ENCODE measurements at regions not wholly inside any gene's neighbourhood (a gene's known extent, or its start where the extent isn't known, plus 50 kb on each side); places are given as distances from the start of the nearest gene placed in this dataset.
A peak's percentile ranks its signal among the peaks of the same experiment; 100 is the strongest.

DNA sequence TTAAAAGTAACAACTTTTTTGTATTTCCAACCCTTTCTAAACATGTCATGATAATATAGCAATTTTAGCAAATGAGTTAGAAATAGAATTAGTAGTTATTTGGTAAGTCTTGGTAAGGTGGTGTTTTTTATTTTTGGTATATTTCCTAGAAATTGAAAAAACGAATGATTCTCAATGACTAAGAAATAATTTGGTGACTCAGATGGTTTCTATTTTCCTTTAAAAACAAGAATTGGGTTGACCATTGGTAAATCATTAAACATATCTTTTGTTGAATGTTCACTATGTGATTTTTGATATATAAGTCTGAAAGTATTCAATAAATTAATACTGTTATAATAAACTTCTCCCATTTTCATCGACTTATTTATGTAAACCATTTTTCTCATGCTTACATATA is 206.2 kb upstream of the BANK1 start:
- no peak for DNase-seq (ENCODE audit: low read depth)

DNA sequence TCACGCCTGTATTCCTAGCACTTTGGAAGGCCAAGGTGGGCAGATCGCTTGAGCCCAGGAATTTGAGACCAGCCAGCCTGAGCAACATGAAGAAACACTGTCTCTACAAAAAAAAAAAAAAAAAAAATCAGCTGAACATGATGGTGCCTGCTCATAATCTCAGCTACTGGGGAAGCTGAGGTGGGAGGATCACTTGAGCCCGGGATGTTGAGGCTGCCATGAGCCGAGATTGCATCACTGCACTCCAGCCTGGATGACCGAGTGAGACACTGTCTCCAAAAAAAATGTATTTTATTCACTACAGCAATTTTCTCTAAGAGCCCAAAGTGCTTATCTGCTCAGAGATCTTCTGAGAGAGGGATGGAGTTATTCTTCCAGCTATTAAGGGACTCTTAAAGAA is 215.8 kb upstream of the PPP3CA start:
- DNase-seq (ENCODE audit: low read depth) = no peak

DNA sequence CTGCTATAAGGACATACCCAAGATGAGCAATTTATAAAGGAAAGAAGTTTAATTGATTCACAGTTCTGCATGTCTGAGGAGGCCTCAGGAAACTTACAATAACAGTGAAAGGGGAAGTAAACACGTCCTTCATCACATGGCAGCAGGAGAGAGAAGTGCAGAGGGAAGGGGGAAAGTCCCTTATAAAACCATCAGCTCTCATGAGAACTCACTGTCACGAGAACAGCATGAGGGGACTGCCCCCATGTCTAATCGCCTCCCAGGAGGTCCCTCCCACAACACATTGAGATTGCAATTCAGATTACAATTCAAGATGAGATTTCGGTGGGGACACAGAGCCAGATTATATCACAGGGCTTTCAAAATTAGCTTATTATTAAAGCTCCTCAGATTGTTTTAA is 209.5 kb upstream of the PPP3CA start:
- peak; percentile 6 for DNase-seq (ENCODE audit: low read depth)

DNA sequence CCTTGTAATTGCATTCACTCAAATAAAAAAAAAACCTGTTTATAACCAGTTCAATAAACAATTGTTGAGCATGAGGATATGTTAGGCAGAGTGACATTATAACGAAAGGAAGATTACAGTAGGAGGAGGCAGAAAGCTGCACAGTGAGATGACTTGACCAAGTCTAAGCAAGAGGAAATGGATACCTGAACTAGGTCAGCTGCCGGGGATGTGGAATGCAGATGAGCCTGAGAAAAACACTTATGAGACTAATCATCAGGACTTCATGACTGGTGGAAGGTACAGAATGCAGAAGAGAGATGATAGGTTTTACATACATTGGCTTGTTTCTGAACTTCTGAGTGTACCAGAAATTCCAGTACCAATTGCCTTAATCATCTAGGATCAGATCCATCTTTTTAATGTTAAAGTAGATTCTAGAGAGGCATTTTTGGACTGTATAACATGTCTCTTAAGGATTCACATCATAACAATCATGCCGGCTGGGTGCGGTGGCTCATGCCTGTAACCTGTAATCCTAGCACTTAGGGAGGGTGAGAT is 208.1 kb upstream of the PPP3CA start:
- DNase-seq (ENCODE audit: low read depth) = no peak

DNA sequence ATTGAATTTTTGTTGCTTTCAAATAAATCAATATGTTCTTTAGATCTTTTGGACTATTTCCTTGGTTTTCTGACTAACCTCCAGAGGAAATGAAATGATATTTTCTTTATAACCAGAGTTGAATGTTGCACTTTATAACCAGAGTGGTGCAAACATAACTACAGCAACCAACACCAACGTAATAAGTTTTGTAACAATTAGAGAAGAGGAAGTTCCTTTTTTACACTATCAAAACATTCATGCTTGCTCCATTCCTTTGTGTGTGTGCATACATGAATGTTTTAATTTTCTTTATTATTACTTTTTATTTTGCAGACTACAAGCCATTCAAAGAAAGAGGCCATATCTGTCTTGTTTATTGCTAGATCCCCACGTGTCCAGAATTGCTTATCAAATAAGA is 193.0 kb upstream of the PPP3CA start:
- no peak for DNase-seq (ENCODE audit: low read depth)

DNA sequence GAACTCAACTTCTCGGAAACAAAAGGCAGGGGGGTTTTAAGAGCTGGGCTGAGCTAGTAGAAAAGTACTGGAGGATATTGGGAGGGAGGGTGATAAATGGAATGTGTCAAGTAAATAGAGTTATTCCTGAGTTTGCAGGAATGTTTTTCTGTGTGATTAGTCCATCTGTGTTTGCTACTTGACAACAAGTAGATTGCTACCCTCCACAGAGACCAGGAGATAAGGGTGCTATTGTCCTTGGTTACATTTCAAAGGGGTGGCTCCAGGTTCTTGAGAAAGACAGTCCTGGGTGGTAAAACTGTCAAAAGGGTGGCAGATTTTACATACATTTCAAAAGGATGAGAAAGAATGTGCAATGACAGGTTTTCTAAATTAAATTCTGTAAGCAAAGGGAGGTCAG is 181.2 kb upstream of the PPP3CA start:
- DNase-seq (ENCODE audit: low read depth) = no peak

DNA sequence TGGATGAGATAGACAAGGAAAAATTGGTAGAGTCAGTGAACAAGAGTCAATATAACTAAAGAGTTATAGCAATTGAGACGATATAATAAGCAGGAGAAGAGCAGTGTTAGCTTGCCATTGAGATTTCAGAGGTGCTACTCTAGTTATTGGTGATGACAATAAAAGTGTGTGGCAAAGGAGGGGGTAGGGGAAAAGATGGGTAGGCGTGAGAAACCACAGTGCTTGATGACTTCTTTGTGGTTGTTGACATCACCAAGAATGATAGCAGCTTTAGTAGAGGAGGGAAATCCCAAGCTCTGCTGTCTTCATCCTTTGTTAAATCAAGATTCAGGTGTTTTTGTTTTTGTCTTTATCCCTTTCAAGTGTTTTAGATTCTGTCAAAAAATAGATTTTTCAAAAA is 179.9 kb upstream of the PPP3CA start:
- peak; percentile 66 for DNase-seq (ENCODE audit: low read depth)

DNA sequence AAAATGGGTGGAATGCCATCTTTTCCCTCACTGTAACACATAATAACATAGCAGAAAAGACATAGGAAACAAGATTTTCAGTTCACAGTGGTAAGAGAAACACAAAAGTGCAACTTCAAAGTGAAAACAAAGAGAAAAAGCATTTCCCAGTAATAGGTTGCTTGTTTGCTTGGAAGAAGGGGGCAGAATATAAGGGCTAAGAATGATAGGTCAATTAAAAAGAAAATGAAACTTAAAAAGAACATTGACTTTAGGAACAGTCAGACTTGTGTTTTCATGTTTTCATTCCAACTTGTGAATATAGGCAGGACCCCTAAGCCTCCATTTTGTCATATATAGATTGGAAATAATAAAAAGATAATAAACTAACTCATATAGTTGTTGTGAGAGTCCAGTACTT is 168.2 kb upstream of the PPP3CA start:
- no peak for DNase-seq (ENCODE audit: low read depth)

DNA sequence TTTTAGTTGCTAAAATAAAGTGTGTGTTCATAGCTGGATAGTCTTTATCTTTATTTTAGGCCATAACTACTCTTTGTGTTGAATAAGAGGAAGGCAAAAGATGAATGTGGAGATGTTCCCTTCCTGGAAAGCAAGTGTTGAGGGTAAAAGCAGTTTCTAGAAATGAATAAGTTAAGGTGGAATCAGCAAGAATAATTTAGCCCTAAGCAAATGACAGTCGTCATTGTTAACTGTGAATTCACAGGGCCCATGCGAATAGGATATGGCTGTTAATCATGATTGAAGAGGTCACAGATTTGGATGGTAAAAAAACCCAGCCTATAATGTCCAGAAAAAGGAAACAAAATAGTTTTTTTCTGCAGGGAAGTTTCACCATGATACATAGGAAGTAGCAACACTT is 167.8 kb upstream of the PPP3CA start:
- DNase-seq (ENCODE audit: low read depth) = no peak

DNA sequence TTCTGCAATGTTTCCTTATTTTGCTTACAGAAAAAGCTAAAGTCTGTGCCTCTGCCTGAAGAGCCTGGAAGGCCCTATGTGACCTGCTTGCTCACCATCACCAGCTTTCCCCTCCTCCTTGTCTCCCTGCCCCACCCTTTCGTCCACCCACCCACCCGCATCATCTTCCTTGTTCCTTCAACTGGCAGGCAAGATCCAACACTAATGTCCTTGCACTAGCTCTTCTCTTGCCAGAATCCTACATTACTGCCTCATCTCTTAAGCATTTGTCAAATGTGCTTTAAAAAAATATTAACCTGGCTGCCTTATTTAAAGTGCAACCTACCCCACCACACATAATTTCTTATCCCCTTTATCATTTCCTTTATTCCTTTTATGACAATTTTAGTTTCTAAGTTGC is 165.1 kb upstream of the PPP3CA start:
- DNase-seq (ENCODE audit: low read depth) = no peak

DNA sequence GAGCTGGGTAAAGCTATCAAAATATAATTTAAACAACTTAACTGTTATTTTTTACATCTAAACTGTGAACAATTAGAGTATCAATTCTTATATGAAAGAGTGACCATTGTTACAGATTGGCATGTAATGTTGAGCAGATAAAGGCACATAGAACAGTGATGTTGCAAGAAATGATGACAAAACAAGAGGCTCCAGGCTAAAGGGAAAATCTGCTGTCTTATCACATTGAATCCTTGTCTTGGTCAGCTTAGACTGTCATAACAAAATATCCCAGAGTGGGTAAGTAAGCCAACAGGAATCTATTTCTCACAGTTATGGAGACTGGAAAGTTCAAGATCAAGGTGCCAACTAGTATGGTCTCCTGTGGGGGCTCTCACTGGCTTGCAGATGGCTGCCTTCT is 154.1 kb upstream of the PPP3CA start:
- DNase-seq (ENCODE audit: low read depth) = no peak

DNA sequence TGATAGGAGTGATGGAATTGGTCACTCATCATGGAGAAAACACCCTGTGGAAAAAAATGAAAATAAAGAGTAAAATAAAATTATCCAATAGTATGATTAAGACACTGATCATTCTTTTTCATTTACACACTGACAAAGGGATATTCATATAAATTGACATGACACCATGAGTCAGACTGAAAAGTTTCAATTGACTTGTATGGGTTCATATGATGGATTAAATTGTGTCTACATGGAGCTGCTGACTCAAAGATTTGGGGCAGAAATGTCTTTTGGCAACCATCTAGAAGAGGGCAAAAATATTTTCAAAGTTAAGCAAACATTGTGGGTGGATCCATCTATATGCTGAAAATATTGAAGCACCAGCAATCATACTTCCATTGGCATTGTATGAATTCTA is 153.4 kb upstream of the PPP3CA start:
- no peak for DNase-seq (ENCODE audit: low read depth)

DNA sequence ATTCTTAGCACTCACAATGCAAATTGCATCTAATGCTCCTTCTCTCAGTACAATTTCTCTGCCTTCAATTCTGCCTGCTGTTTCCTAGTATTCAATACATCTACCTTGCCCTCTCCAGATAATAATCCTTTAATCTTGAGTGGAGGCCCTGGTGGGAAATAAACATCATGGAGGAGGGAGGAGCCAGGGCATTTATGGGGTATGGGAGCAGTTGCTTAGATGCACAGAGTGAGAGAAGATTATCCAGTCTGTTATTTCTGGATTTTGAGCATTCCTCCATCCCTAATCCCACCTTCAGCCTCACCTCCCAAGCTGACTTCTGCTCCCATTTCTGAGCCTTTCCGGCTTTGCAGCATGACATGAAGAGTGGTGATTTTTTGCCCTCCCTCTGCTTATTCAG is 127.9 kb upstream of the PPP3CA start:
- DNase-seq (ENCODE audit: low read depth) = no peak

DNA sequence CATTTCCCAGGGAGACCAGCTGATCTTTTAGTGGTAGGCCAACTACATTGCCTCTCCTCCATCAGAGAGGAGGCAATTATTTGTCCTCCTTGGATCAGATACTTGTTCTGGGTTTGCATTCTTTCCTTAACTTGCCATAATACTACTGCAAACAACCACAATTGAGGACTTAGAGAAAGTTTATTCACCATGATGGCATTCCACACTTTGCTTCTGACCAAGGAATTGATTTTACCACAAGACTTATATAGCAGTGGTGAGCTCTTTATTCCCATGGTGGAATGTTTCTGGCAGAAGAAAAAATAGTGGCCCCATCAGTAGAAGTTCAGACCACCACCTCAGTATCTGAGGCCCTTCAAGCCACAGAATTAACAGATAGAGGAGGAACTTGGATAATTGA is 123.9 kb upstream of the PPP3CA start:
- DNase-seq (ENCODE audit: low read depth) = no peak

DNA sequence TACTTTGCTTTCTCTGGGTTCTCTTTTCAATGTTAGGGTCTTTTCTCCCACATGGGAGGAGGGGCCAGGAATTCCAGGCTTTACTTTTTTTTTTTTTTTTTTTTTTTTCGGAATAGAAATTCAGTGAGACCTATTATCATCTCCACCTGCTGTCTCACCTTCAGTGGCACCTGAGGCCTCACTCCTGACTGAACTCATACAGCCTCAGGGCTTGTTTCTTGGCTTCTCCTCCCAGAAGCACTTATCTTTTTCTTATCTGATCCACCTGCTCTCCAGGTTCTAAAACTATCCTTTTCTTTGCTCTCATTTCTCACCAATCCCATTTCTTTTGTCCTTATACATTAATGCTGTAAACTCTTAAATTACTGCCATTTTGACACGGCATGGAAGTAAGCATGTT is 117.3 kb upstream of the PPP3CA start:
- no peak for DNase-seq (ENCODE audit: low read depth)

DNA sequence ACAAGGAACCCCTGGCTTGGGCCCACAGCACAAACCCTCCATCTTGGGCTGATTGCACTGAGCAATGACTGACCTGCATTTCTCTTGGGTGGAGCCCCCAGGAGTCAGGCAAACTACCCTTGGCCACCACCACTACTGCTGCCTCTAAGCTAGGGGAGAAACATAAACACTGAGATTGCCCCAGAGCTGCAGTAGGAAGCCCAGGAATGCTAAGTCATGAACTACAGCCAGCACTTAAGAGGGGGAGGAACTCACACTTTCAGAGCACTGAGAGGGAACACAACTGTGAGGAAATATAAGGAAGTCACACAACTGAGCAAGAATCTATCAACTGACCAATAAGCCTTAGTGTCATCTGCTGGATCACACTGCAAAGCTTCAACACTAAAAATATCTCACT is 111.6 kb upstream of the PPP3CA start:
- DNase-seq (ENCODE audit: low read depth) = no peak

DNA sequence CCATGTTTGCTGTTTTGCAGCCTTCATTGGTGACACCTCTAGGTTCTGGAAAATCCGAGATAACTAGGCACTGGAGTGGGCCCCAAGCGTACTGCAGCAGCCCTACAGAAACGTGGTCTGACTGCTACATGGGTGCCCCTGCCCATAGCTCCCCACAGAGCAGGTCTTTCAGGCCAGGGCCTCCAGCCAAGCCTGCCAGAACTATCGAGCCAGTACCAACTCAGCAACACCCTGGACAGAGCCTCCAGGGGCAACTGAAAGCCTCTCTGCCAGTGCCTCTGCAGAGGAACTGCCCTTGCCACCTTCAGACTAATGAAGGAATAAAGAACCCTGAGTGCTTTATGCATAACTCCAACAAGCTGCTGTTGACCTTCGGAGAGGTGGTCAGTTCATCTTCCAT is 111.1 kb upstream of the PPP3CA start:
- no peak for DNase-seq (ENCODE audit: low read depth)

DNA sequence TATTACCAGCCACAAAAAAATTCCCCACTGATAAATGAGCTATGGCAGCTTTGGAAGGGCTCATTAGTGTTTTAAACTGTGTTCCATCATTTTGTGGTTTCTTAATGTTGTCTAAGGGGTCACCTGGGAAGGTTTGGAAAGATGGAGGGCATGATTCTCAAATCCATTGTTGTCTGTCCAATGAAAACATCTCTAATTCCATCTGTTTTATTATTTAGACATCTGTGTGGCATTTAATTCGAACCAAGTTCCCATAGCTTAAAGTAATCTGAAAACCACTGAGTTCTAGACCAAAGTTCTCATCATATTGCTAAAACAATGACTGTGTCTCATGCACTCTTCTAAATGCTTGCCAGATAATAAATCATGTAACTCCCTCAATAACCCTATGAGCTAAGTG is 103.8 kb upstream of the PPP3CA start:
- no peak for DNase-seq (ENCODE audit: low read depth)

DNA sequence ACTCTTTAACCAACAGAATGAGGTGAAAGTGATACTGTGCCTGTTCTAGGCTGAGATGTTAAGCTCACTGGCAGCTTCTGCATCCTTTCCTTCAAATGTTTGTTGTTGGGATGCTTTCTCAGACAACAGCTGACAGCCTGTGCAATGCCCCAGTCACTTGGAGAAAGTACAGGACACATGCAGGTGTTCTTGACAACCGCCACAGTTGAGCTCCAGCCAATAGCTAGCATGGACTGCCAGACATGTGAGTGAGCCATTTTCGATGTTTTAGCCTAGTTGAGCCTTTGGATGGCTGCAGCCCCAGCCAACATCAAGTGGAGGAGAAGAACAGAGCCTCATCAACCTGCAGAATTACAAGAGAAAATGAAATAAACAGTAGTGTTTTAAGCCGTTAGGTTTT is 94.1 kb upstream of the PPP3CA start:
- no peak for DNase-seq (ENCODE audit: low read depth)

DNA sequence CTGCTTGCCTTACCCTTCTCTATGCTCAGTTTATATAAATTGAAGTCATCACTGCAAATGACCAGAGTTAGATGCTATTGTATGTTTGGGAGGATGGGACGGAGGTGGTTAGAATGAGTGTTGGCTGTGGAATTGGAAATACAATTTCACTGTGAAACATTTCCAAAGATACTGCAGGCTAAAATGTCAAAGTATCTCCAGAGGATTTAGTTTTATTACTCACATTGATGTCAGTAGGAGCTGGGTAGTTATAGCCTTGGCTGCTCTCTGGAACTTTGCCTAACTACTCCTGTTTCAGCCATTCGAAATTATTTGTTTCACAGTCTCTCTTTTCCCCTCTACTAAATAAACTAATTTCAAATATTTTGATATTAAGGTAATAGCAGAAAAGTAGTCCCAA is 92.6 kb upstream of the PPP3CA start:
- no peak for DNase-seq (ENCODE audit: low read depth)

DNA sequence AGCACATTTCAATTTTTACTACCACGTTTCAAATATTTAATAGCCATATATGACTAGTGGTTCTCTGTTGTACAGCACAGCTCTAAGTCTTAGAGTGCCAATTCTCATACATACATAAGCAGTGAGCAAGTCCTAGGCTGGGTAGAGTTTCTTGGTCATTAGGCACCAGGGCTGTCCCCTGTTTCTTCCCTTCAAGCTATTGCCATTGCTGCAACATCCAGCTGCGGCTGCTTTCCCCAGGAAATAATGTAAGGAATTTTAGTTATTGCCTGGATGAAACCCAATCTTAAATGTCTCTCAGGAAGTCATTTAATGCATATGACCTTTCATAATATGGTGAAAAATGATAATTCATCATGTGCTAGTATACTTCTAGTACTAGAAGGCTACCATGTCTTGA is 74.1 kb upstream of the PPP3CA start:
- DNase-seq (ENCODE audit: low read depth) = no peak

DNA sequence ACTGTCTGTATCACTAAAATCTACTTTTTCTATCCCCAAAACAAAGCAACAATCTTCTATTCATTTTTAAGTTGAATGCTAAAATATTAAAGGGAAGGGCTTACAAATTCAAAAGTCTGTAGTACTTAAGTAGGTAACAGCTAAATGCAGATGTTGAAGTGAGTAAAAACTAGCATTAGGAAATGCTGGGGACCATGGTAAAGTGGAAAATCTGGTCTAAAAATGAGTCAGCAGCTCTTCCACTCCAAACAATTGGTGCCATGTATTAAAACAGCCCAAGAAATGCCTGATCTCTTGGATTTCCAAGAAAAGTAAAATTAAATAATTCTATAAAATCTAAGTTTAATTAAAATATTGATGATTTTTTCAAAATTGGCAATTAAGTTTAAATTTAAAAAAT is 73.3 kb upstream of the PPP3CA start:
- no peak for DNase-seq (ENCODE audit: low read depth)

DNA sequence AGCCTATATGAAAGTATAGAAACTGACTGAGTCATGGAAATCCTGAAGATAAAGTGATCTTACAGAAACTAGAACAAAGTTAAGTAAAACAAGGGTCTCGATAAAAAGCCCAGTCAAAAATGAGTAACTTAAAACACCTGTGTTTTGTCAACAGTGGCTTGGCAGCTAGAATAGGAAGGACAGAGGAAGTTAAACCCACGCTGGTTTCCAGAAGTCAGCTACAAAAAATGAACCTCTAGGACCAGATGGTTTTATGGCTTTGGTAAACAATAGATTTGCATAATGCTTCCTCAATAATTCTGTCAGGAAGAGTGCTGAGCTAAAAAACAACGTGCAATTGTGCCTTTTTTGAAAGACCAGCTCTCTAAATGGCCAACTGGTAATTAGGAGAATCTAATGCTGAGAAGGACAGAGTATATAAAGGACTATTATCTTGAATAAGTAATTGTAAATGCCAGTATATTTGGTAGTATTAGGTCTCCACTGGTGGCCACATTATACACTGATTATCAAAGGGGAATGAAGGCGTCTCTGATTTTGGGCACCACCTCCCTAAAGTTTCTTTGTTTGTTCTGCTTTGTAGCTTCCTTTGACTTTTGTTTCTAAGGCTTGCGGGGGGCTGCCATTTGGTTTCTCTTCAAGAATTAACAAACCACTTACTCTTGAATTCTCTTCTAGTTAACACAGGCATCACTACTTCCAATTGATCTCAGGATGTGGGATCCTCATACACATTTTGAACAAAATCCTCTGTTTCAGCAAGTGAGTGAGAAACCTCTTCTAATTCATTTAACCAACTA is 72.2 kb upstream of the PPP3CA start:
- no peak for DNase-seq (ENCODE audit: low read depth)

DNA sequence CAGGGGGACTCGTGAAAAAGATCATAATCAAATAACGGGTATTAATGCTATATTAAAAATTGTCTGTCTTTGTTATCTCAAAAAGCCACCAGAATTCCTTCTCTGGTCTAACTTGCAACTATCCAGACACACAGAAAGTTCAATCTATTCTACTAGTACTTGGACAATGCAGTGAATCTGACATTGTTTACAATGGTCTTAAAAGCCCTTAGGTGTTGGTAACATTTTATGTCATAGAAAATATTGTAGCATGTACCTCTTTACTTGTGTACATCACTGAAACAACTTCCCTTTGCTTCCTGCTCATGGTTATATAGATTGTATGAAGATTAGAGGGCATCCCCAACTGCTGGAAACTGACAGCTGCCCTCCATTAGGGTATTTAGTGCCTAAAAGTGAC is 71.1 kb upstream of the PPP3CA start:
- no peak for DNase-seq (ENCODE audit: low read depth)

All from activated T-cell treated with anti-CD3 and anti-CD28 coated beads for 24 hours (primary cell).